Stimulated activated naive CD8-positive, alpha-beta T cell treated with anti-CD3 and anti-CD28 coated beads, Interleukin-15, amount 100 ng/mL, for 72 hours (primary cell): ENCODE measurements at regions not wholly inside any gene's neighbourhood (a gene's known extent, or its start where the extent isn't known, plus 50 kb on each side); places are given as distances from the start of the nearest gene placed in this dataset.
A peak's percentile ranks its signal among the peaks of the same experiment; 100 is the strongest.
"Not testable (repeated sequence)": the region's sequence is repeated elsewhere in the genome, so short reads cannot be mapped to it uniquely, and the experiment has no call there.

Experiments
- ATAC-seq: fragments of 150-1000 bp; cut with Tn5 transposase; 2 replicates; pipeline ENCODE4 v1.10.0; 2021; ENCODE audit warnings: mild to moderate bottlenecking, moderate library complexity
- DNase-seq, 2 donors: peaks; one replicate each; pipeline ENCODE4 v3.0.0; 2021 to 2022
- H3K27ac Mint-ChIP-seq, 2 donors: one replicate each; pipeline ENCODE4 v1.8.0; 2022; ENCODE audit warnings: mild to moderate bottlenecking in 2 of 2, mixed read lengths in 2 of 2, moderate library complexity in 2 of 2
- H3K27me3 Mint-ChIP-seq: one replicate; pipeline ENCODE4 v1.8.0; 2022; ENCODE audit warnings: mixed read lengths
- H3K4me1 Mint-ChIP-seq: one replicate; pipeline ENCODE4 v1.8.0; 2022; ENCODE audit warnings: mild to moderate bottlenecking, mixed read lengths
- H3K4me3 Mint-ChIP-seq, 2 donors: one replicate each; pipeline ENCODE4 v1.8.0; 2022; ENCODE audit warnings: mild to moderate bottlenecking in 2 of 2, mixed read lengths in 2 of 2, moderate library complexity in 1 of 2
- H3K9me3 Mint-ChIP-seq, 2 donors: one replicate each; pipeline ENCODE4 v1.8.0; 2022; ENCODE audit warnings: mixed read lengths in 2 of 2

DNA sequence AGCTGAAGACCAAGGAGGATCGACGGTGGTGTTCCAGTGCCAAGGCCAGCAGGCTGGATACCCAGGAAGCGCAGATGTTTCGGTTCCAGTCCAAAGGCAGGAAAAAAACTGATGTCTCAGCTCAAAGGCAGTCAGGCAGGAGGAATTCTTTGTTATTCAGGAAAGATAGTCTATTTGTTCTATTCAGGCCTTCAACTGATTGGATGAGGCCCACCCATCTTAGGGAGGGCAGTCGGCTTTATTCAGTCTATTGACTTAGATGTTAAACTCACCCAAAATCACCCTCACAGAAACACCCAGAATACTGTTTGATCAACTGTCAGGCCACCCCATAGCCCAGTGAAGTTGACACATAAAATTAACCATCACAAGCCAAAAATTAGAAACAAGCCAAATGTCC, 63.9 kb upstream of the SMURF2 start:
- not testable (repeated sequence) for H3K4me1 Mint-ChIP-seq, ATAC-seq, DNase-seq, H3K27me3 Mint-ChIP-seq, H3K4me3 Mint-ChIP-seq, H3K27ac Mint-ChIP-seq, H3K9me3 Mint-ChIP-seq

DNA sequence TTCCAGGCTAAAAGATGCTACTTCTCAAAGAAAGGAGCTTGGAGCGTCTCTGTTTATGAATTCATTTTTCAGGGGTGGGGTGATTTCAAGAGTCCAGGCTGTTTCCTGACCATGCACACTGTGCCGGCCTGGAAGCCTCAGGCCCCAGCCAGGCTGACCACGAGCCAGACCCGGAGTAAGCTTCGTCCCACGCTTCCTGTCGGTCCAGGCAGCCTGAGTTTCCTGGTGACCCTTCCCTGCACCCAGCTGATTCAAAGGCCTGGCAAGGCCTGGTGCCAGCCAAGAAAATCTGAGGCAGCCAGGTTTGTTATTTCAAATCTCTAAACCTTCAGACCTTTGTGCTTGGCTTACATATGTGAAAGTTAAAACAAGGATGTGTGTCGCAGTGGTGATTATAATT, 62.1 kb upstream of the SMURF2 start:
- not testable (repeated sequence) for ATAC-seq, H3K27ac Mint-ChIP-seq, H3K4me1 Mint-ChIP-seq, H3K27me3 Mint-ChIP-seq, DNase-seq, H3K9me3 Mint-ChIP-seq, H3K4me3 Mint-ChIP-seq

DNA sequence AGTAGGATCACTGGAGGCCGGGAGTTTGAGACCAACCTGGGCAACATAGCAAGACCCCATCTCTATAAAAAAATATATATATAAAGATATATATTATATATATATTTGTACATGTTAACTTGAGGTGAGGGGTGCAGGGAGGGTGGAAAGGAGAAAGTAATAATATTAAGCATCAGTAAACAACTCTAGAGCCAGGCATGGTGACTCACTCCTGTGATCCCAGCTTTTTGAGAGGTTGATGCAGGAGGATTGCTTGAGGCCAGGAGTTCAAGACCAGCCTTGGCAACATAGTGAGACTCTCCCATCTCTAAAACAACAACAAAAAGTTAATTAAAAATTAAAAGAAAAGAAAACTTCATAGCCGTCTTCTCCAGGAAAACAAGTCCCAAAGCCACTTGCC, 61.7 kb upstream of the SMURF2 start:
- DNase-seq (no peak), ATAC-seq (no peak)
- no peak overlapping the region for H3K27ac Mint-ChIP-seq
- no peaks in the 10 kb centered on the region for H3K4me1 Mint-ChIP-seq
- H3K9me3 Mint-ChIP-seq = no peaks in the 10 kb centered on the region
- no peak overlapping the region for H3K4me3 Mint-ChIP-seq
- H3K27me3 Mint-ChIP-seq = no peaks in the 10 kb centered on the region

DNA sequence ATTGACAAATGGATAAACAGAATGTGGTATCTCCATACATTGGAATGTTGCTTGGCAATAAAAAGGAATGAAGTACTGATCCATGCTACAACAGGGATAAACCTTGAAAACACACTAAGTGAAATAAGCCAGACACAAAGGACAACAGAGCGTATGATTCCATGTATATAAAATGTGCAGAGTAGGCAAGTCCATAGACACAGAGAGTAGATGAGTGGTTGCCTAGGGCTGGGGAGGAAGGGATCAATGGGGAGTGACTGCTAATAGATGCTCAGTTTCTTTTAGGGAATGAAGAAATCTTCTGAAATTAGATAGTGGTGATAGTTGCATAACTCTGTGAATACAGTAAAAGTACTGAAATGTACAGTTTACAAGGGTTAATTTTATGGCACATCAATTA, 59.4 kb upstream of the SMURF2 start:
- DNase-seq, H3K9me3 Mint-ChIP-seq, H3K27ac Mint-ChIP-seq, ATAC-seq, H3K4me1 Mint-ChIP-seq, H3K27me3 Mint-ChIP-seq, H3K4me3 Mint-ChIP-seq: not testable (repeated sequence)

DNA sequence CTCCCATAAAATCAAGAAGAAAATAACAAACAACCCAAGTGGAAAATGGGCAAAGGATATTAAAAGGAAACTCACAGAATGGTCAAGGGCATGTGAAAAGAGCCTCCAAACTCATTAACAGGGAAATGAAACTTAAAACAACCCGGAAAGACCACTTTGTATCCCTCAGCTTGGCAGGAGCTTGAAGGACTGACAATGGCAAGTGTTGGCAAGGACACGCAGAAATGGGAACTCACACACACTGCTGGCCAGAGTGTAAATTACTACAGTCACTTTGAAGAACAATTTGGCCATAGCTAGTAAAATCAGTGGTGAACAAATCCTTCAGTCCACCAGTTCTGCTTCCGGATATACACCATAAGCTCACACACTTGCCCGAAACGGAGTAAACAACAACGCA, 58.1 kb upstream of the SMURF2 start:
- H3K4me1 Mint-ChIP-seq, ATAC-seq, DNase-seq, H3K27me3 Mint-ChIP-seq, H3K9me3 Mint-ChIP-seq, H3K27ac Mint-ChIP-seq, H3K4me3 Mint-ChIP-seq: not testable (repeated sequence)

DNA sequence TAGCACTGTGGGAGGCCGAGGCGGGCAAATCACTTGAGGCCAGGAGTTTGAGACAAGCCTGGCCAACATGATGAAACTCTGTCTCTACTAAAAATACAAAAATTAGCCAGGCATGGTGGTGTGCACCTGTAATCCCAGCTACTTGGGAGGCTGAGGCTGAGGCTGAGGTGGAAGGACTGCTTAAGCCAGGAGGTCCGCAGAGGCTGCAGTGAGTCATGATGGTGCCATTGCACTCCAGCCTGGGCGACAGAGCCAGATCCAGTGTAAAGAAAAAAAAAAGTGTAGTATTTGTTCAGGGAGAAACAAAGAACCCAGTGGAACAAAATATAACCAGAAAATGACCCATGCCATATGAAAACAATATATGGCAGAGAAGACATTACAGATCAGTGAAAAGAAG, 57.4 kb upstream of the SMURF2 start:
- H3K27me3 Mint-ChIP-seq, DNase-seq, ATAC-seq, H3K4me1 Mint-ChIP-seq, H3K4me3 Mint-ChIP-seq, H3K9me3 Mint-ChIP-seq: not testable (repeated sequence)
- peak overlapping the region in 1 of 2 donors; percentile 71 for H3K27ac Mint-ChIP-seq

DNA sequence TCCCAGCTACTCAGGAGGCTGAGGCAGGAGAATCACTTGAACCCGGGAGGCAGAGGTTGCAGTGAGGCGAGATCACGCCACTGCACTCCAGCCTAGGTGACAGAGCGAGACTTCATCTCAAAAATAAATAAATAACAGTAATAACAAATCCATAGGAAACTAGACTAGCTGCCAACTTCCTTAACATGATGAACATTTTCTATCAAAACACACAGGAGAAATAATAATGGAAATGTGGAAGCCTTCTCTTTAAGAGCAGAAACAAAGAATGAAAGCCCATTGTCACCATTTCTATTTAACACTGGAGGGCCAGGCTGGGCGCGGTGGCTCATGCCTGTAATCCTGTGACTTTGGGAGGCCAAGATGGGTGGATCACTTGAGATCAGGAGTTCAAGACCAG, 56.7 kb upstream of the SMURF2 start:
- not testable (repeated sequence) for H3K27me3 Mint-ChIP-seq, ATAC-seq, H3K4me1 Mint-ChIP-seq, H3K9me3 Mint-ChIP-seq, H3K4me3 Mint-ChIP-seq, DNase-seq
- H3K27ac Mint-ChIP-seq = peak overlapping the region in 1 of 2 donors; percentile 59

DNA sequence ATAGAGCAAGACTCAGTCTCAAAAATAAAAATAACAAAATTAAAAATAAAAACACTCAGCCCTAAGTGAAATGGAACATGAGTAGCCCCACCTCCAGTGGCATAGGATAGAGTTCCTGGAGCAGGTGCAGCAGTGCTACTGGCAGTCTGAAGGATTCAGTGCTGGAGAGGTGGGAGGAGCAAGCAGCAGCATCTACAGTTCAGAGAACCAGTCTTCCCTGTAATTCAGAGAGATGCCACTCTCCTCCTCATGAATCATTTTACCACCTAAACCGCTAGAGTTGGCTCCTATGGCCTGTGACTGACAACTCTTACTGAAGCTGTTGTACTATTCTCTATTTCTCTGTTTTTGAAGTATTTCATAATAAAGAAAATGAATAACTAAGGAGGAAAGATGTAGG, 56.0 kb upstream of the SMURF2 start:
- DNase-seq (no peak), ATAC-seq (no peak)
- Mint-ChIP-seq H3K27me3 (no peaks in the 10 kb centered on the region), H3K27ac (no peak overlapping the region), H3K4me1 (peaks cover 13% of the 10 kb centered on the region), H3K4me3 (no peak overlapping the region), H3K9me3 (peaks cover 0 to 4% of the 10 kb centered on the region in 2 donors)

DNA sequence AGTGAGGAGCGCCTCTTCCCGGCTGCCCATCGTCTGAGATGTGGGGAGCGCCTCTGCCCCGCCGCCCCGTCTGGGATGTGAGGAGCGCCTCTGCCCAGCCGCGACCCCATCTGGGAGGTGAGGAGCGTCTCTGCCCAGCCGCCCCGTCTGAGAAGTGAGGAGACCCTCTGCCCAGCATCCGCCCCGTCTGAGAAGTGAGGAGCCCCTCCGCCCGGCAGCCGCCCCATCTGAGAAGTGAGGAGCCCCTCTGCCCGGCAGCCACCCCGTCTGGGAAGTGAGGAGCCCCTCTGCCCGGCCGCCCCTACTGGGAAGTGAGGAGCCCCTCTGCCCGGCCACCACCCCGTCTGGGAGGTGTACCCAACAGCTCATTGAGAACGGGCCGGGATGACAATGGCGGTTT, 54.4 kb upstream of the SMURF2 start:
- not testable (repeated sequence) for H3K27ac Mint-ChIP-seq, H3K4me3 Mint-ChIP-seq, ATAC-seq, H3K27me3 Mint-ChIP-seq, H3K9me3 Mint-ChIP-seq, DNase-seq
- peaks cover 26% of the 10 kb centered on the region for H3K4me1 Mint-ChIP-seq

DNA sequence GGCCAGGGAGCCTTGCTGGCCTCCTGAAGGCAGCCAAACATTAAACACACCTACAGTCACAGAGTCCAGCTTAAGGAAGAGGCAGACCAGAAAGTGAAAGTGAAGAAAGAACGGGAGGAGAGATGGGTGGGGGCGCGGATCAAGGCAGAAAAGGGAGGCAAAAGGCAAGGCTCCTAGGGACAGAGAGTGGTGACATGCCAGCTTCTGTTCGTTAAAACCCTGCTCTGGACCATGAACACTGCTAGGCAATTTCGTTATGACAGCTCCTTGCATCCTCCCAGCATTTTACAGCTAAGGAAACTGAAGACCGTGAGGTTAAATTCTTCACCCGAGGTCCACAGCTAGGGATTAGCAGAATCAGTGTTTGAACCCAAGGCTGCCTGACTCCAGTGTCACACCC, 51.7 kb upstream of the SMURF2 start:
- Mint-ChIP-seq H3K27ac (peak overlapping the region; percentile 93 to 97), H3K4me3 (peak overlapping the region; percentile 74 to 92), H3K4me1 (peaks cover 43% of the 10 kb centered on the region)
- not testable (repeated sequence) for H3K9me3 Mint-ChIP-seq, H3K27me3 Mint-ChIP-seq
- ATAC-seq (peak; percentile 13), DNase-seq (peak in 1 of 2 donors; percentile 11)

- H3K4me1 Mint-ChIP-seq = peaks cover 50% of the 10 kb centered on the region
- H3K27me3 Mint-ChIP-seq, H3K9me3 Mint-ChIP-seq: not testable (repeated sequence)
- peak overlapping the region; percentile 93 to 97 for H3K27ac Mint-ChIP-seq
- peak overlapping the region; percentile 74 to 92 for H3K4me3 Mint-ChIP-seq
- DNase-seq (peak; percentile 24 to 52), ATAC-seq (peak; percentile 76)
These were observed 50.6 kb upstream of the SMURF2 start for GRCh38 chr17:64712557-64713351.
